Activated CD4-positive, alpha-beta T cell treated with anti-CD3 and anti-CD28 coated beads, Interleukin-2, amount 50 U/mL, for 4 hours (primary cell): ENCODE measurements at regions not wholly inside any gene's neighbourhood (a gene's known extent, or its start where the extent isn't known, plus 50 kb on each side); places are given as distances from the start of the nearest gene placed in this dataset.
"Not testable (repeated sequence)": the region's sequence is repeated elsewhere in the genome, so short reads cannot be mapped to it uniquely, and the experiment has no call there.

Experiments
- DNase-seq, 2 experiments: peaks; one replicate each; pipeline ENCODE4 v3.0.0-alpha.2; 2020

- DNase-seq, result peak; percentile 51 to 53
These were observed 1240.3 kb downstream of the TMEM121 start for GRCh38 chr14:106766551-106767277.

- DNase-seq, result not testable (repeated sequence)
These were observed 1241.8 kb downstream of the TMEM121 start for GRCh38 chr14:106768230-106768629.

GRCh38 chr14:106768972-106769700 is 1242.8 kb downstream of the TMEM121 start:
- DNase-seq, result not testable (repeated sequence)

GRCh38 chr14:106770158-106770672 is 1243.8 kb downstream of the TMEM121 start:
- DNase-seq, result not testable (repeated sequence)

- DNase-seq, result peak; percentile 73 to 77
These were observed 1248.6 kb downstream of the TMEM121 start for GRCh38 chr14:106774889-106775480.

GRCh38 chr14:106776395-106776983 is 1250.1 kb downstream of the TMEM121 start:
- DNase-seq, result no peak

- no peak for DNase-seq
These were observed 1252.6 kb downstream of the TMEM121 start for GRCh38 chr14:106778986-106779385.

- no peak for DNase-seq
These were observed 1260.3 kb downstream of the TMEM121 start for GRCh38 chr14:106786697-106787096.

- no peak for DNase-seq
These were observed 1261.2 kb downstream of the TMEM121 start for GRCh38 chr14:106787626-106788025.

- no peak for DNase-seq
These were observed 1262.2 kb downstream of the TMEM121 start for GRCh38 chr14:106788534-106788933.

GRCh38 chr14:106789318-106789717 is 1262.9 kb downstream of the TMEM121 start:
- no peak for DNase-seq

- DNase-seq, result peak; percentile 60 to 61
These were observed 1264.0 kb downstream of the TMEM121 start for GRCh38 chr14:106790189-106791036.

- DNase-seq, result no peak
These were observed 1266.2 kb downstream of the TMEM121 start for GRCh38 chr14:106792543-106792942.

- DNase-seq, result not testable (repeated sequence)
These were observed 1271.8 kb downstream of the TMEM121 start for GRCh38 chr14:106798166-106798565.

- DNase-seq, result no peak
These were observed 1276.3 kb downstream of the TMEM121 start for GRCh38 chr14:106802413-106803364.

GRCh38 chr14:106803379-106803778 is 1277.0 kb downstream of the TMEM121 start:
- DNase-seq, result no peak

GRCh38 chr14:106807493-106807892 is 1281.1 kb downstream of the TMEM121 start:
- DNase-seq, result no peak

GRCh38 chr14:106808458-106808857 is 1282.1 kb downstream of the TMEM121 start:
- DNase-seq, result no peak

- no peak for DNase-seq
These were observed 1282.5 kb downstream of the TMEM121 start for GRCh38 chr14:106808907-106809306.

GRCh38 chr14:106809615-106810014 is 1283.2 kb downstream of the TMEM121 start:
- no peak for DNase-seq

- peak in 1 of 2 experiments; percentile 2 for DNase-seq
These were observed 1283.8 kb downstream of the TMEM121 start for GRCh38 chr14:106810168-106810567.
